Adipocyte (in vitro differentiated cells): ENCODE measurements at regions not wholly inside any gene's neighbourhood (a gene's known extent, or its start where the extent isn't known, plus 50 kb on each side); places are given as distances from the start of the nearest gene placed in this dataset.

Experiments
- DNase-seq: peaks from one replicate; pipeline ENCODE4 v3.0.0-alpha.2; 2015; ENCODE audit warnings: low read depth
- H3K27me3 ChIP-seq: replicated peaks from 2 replicates; pipeline ENCODE4 v1.7.0; 2013; ENCODE audit warnings: mild to moderate bottlenecking, low read length, moderate library complexity; ENCODE audit not compliant: control insufficient read depth, insufficient read depth
- H3K36me3 ChIP-seq: 2 replicates; pipeline ENCODE4 v1.7.0; 2013; ENCODE audit warnings: low read length, mild to moderate bottlenecking, moderate library complexity; ENCODE audit not compliant: control insufficient read depth, insufficient read depth, severe bottlenecking
- H3K4me1 ChIP-seq: 2 replicates; pipeline ENCODE4 v1.7.0; 2013; ENCODE audit warnings: mild to moderate bottlenecking, low read length, moderate library complexity; ENCODE audit not compliant: control insufficient read depth, insufficient read depth
- H3K4me3 ChIP-seq: 2 replicates; pipeline ENCODE4 v1.7.0; 2013; ENCODE audit warnings: mild to moderate bottlenecking, low read length, moderate library complexity
- H3K9ac ChIP-seq: 2 replicates; pipeline ENCODE4 v1.7.0; 2013; ENCODE audit warnings: mild to moderate bottlenecking, low read length, moderate library complexity
- H3K9me3 ChIP-seq: 2 replicates; pipeline ENCODE4 v1.7.0; 2013; ENCODE audit warnings: mild to moderate bottlenecking, low read length, moderate library complexity; ENCODE audit not compliant: control insufficient read depth

DNA sequence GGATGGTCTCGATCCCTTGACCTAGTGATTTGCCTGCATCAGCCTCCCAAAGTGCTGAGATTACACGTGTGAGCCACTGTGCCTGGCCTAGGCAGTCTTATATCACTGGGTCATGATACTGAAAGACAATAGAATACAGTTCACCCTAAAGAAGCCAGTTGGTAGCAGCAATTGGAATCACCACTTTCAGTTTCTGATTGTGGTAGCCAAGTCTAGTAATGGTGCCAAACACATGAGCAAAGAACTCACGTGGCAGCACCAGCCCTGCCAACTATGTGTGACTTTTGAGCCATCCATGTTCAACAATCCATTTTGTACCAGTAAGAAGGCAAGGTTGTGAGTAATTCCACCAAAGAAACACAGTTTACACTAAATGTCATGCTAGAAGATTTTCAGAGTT is 548.4 kb downstream of the KLHL13 start:
- Histone ChIP-seq H3K4me3 (no peak overlapping the region), H3K36me3 (no peaks in the 10 kb centered on the region), H3K27me3 (no peaks in the 10 kb centered on the region), H3K9ac (no peak overlapping the region), H3K4me1 (no peaks in the 10 kb centered on the region), H3K9me3 (peaks cover 11% of the 10 kb centered on the region)
- DNase-seq, result no peak

DNA sequence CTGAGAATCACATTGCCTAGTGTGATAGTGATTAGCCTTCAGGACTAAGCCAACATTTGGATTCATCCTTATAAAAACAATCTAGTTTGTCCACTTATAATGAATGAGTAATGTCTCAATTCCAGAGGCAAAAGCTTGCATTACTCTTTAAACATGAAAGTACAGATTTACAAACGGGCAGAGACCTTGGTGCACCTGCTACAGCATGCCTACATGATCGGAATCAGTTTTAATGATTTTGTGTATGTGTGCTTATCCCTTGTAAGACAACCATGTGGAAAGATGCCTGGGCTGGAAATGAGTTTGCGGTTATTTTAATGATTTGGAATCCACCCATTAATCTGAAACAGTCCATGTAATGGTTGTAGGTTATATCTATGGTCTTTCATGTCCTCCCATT is 572.7 kb downstream of the KLHL13 start:
- no peak overlapping the region for H3K4me3 ChIP-seq
- no peaks in the 10 kb centered on the region for H3K4me1 ChIP-seq
- no peaks in the 10 kb centered on the region for H3K27me3 ChIP-seq
- peaks cover 2% of the 10 kb centered on the region for H3K9me3 ChIP-seq
- no peak overlapping the region for H3K9ac ChIP-seq
- DNase-seq, result no peak
- no peaks in the 10 kb centered on the region for H3K36me3 ChIP-seq

DNA sequence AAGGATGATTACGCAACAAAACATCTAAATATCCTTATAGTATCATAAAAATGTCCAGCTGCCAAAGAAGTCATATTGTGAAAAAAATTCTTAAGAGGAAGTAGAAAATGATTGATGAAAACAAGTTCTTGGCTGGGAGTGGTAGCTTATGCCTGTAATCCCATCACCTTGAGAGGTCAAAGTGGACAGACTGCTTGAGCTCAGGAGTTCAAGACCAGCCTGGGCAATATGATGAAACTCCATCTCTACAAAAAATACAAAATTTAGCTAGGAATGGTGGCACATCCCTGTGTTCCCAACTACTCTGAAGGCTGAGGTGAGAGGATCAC is 577.6 kb downstream of the KLHL13 start:
- DNase-seq, result no peak
- H3K9me3 ChIP-seq, result peaks cover 2% of the 10 kb centered on the region
- no peak overlapping the region for H3K9ac ChIP-seq
- H3K27me3 ChIP-seq, result no peaks in the 10 kb centered on the region
- no peak overlapping the region for H3K4me3 ChIP-seq
- H3K4me1 ChIP-seq, result no peaks in the 10 kb centered on the region
- no peaks in the 10 kb centered on the region for H3K36me3 ChIP-seq

DNA sequence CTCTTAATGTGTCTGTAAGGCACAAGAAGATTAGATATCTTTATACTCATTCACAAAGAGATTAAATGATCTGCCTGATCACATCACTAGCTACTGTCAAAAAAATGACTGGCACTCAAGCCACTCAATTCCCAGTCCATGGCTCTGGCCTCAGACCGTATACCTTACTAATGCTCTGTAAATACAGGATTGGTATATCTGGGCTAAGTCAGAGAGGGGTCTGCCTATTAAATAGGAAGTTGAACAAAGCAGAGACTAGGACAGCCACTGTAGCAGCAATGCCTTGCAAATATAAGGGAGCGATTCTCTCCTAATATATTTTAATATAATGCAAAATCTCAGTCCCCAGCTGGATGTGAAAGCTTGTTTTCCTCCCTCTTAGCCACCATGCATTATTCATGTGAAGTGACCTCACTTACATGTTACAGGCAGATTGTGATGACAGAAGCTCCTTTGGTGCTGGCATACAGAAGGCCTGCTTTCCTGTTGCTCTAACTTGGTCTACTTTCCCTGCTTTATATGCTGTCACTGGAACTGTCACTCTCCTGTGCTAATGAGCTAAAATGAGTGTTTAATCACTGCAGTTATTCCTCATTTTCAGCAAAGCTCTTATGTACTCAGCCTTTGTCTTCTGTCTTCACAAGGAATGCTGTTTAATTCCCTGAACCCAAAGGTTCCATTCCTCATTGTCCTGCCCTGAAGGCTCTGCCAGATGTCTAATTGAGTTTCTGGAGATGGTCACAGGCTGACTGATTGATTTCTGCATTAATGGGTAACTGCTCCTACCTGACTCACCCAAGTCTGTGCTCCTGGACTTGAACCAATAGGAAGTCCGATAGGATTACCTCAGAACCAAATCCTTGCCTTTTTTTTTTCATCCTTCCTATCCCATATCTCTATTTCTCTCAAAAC is 578.2 kb downstream of the KLHL13 start:
- Histone ChIP-seq H3K27me3 (no peaks in the 10 kb centered on the region), H3K4me1 (no peaks in the 10 kb centered on the region), H3K4me3 (no peak overlapping the region), H3K36me3 (no peaks in the 10 kb centered on the region), H3K9ac (no peak overlapping the region), H3K9me3 (peaks cover 2% of the 10 kb centered on the region)
- no peak for DNase-seq

GRCh38 chrX:117532339-117532738 is 584.3 kb downstream of the KLHL13 start:
- Histone ChIP-seq H3K27me3 (no peaks in the 10 kb centered on the region), H3K9ac (no peak overlapping the region), H3K36me3 (no peaks in the 10 kb centered on the region), H3K4me1 (no peaks in the 10 kb centered on the region), H3K9me3 (no peaks in the 10 kb centered on the region), H3K4me3 (no peak overlapping the region)
- no peak for DNase-seq

- H3K36me3 ChIP-seq, result no peaks in the 10 kb centered on the region
- no peak overlapping the region for H3K4me3 ChIP-seq
- H3K9ac ChIP-seq, result no peak overlapping the region
- H3K9me3 ChIP-seq, result no peaks in the 10 kb centered on the region
- H3K4me1 ChIP-seq, result no peaks in the 10 kb centered on the region
- no peaks in the 10 kb centered on the region for H3K27me3 ChIP-seq
- DNase-seq, result no peak
Observed at GRCh38 chrX:117522725-117523700, 593.6 kb downstream of the KLHL13 start.

- no peak for DNase-seq
- H3K36me3 ChIP-seq, result no peaks in the 10 kb centered on the region
Observed at GRCh38 chrX:117517994-117518393, 598.6 kb downstream of the KLHL13 start.

GRCh38 chrX:117511379-117511778 is 605.2 kb downstream of the KLHL13 start:
- Histone ChIP-seq H3K4me1 (no peaks in the 10 kb centered on the region), H3K36me3 (no peaks in the 10 kb centered on the region), H3K9me3 (no peaks in the 10 kb centered on the region), H3K4me3 (no peak overlapping the region), H3K9ac (no peak overlapping the region), H3K27me3 (no peaks in the 10 kb centered on the region)
- no peak for DNase-seq

More at GRCh38 chrX:117517994-117518393, 598.6 kb downstream of the KLHL13 start:
- no peaks in the 10 kb centered on the region for H3K9me3 ChIP-seq
- no peaks in the 10 kb centered on the region for H3K4me1 ChIP-seq
- H3K4me3 ChIP-seq, result no peak overlapping the region
- H3K9ac ChIP-seq, result no peak overlapping the region
- H3K27me3 ChIP-seq, result no peaks in the 10 kb centered on the region

DNA sequence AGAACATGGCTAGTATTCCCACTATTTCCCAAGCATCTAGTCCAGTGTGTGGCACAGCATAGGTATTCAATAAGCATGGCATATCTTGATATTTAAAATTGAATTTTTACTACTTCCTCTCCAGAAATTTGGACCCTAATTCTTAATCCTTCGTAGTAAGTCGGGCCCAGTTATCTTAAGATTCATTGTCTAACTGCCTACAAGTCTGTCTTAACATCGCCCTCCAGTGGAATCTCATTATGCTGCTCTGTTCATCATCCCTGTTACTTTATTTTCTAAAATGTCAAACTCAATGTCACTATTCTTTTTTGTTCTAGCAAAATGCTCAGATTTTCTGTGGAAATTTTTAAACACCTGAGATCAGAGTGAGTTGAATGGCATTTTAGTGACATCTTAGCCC is 606.2 kb downstream of the KLHL13 start:
- no peaks in the 10 kb centered on the region for H3K4me1 ChIP-seq
- no peaks in the 10 kb centered on the region for H3K27me3 ChIP-seq
- H3K4me3 ChIP-seq, result no peak overlapping the region
- no peaks in the 10 kb centered on the region for H3K9me3 ChIP-seq
- no peaks in the 10 kb centered on the region for H3K36me3 ChIP-seq
- H3K9ac ChIP-seq, result no peak overlapping the region
- DNase-seq, result no peak

DNA sequence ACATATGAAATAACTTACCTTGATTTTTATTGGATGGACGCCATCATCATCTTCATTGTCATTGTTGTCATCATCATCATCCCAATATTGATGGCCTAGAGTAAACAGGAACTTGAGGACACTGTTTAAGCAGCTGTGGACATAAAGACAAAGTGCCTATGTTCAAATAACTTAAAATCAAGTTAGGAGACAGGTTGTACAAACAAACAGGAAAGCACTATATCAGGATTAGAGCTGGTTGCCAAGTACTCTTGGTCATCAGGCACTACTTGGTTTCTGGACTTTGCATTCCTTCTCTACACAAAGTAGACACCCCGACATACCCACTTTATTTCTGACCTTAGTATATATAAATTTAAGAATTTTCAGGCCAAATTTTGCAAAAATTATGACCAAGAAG is 608.6 kb downstream of the KLHL13 start:
- no peaks in the 10 kb centered on the region for H3K36me3 ChIP-seq
- no peak overlapping the region for H3K9ac ChIP-seq
- no peak for DNase-seq
- no peaks in the 10 kb centered on the region for H3K27me3 ChIP-seq
- H3K4me3 ChIP-seq, result no peak overlapping the region
- no peaks in the 10 kb centered on the region for H3K4me1 ChIP-seq
- peaks cover 7% of the 10 kb centered on the region for H3K9me3 ChIP-seq

DNA sequence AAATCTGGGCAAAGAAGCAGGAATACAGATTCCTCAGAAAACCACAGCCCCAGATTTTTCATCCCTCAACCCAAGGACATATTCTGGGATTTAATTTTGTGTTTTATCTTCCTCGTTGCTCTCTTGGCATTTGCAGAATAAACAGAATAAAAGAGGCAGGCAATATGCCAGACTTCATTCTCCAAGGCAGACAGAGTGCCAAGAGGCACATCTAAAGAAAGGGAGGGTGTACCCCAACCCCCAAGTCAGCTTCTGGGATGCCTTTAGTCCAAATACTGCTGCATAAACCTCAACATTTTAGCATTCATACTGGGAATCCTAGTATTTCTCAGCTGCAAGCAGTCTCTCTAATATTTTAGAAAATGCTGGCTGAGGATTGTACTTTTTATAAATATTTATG is 629.2 kb downstream of the KLHL13 start:
- Histone ChIP-seq H3K36me3 (no peaks in the 10 kb centered on the region), H3K4me3 (no peak overlapping the region), H3K9me3 (no peaks in the 10 kb centered on the region), H3K27me3 (no peaks in the 10 kb centered on the region), H3K9ac (no peak overlapping the region), H3K4me1 (no peaks in the 10 kb centered on the region)
- DNase-seq, result no peak
